ENCODE measurements at regions not wholly inside any gene's neighbourhood (a gene's known extent, or its start where the extent isn't known, plus 50 kb on each side); places are given as distances from the start of the nearest gene placed in this dataset.

GRCh38 chr2:147709655-147710054 lies 135.2 kb upstream of the ACVR2A start:
- no peak for DNase-seq

- no peak for DNase-seq
Measured at GRCh38 chr2:147703171-147703570, 141.7 kb upstream of the ACVR2A start.

- DNase-seq, result no peak
Measured at GRCh38 chr2:147698166-147698565, 146.7 kb upstream of the ACVR2A start.

- DNase-seq, result no peak
Measured at GRCh38 chr2:147696426-147696825, 148.4 kb upstream of the ACVR2A start.

GRCh38 chr2:147689220-147689909 lies 155.5 kb upstream of the ACVR2A start:
- DNase-seq, result no peak

GRCh38 chr2:147688242-147688641 lies 156.6 kb upstream of the ACVR2A start:
- DNase-seq, result no peak

- no peak for DNase-seq
Measured at GRCh38 chr2:147686365-147686764, 158.5 kb upstream of the ACVR2A start.

GRCh38 chr2:147684903-147685302 lies 159.9 kb upstream of the ACVR2A start:
- no peak for DNase-seq

GRCh38 chr2:147683380-147683779 lies 161.4 kb upstream of the ACVR2A start:
- DNase-seq, result no peak

GRCh38 chr2:147681093-147681492 lies 163.7 kb upstream of the ACVR2A start:
- no peak for DNase-seq

GRCh38 chr2:147679955-147680531 lies 164.8 kb upstream of the ACVR2A start:
- no peak for DNase-seq

GRCh38 chr2:147679191-147679954 lies 165.5 kb upstream of the ACVR2A start:
- no peak for DNase-seq

GRCh38 chr2:147665105-147665504 lies 179.7 kb upstream of the ACVR2A start:
- no peak for DNase-seq

- no peak for DNase-seq
Measured at GRCh38 chr2:147663962-147664361, 180.9 kb upstream of the ACVR2A start.

GRCh38 chr2:147663153-147663961 lies 181.5 kb upstream of the ACVR2A start:
- DNase-seq, result no peak

- DNase-seq, result no peak
Measured at GRCh38 chr2:147662221-147662620, 182.6 kb upstream of the ACVR2A start.

GRCh38 chr2:147660680-147661079 lies 184.1 kb upstream of the ACVR2A start:
- no peak for DNase-seq

- no peak for DNase-seq
Measured at GRCh38 chr2:147659051-147659450, 185.8 kb upstream of the ACVR2A start.

- DNase-seq, result no peak
Measured at GRCh38 chr2:147657086-147658000, 187.5 kb upstream of the ACVR2A start.

- no peak for DNase-seq
Measured at GRCh38 chr2:147649998-147650397, 194.8 kb upstream of the ACVR2A start.

- no peak for DNase-seq
Measured at GRCh38 chr2:147649286-147649685, 195.5 kb upstream of the ACVR2A start.

GRCh38 chr2:147648471-147648870 lies 196.4 kb upstream of the ACVR2A start:
- DNase-seq, result no peak
